ENCODE measurements at regions not wholly inside any gene's neighbourhood (a gene's known extent, or its start where the extent isn't known, plus 50 kb on each side); places are given as distances from the start of the nearest gene placed in this dataset.
"Not testable (repeated sequence)": the region's sequence is repeated elsewhere in the genome, so short reads cannot be mapped to it uniquely, and the experiment has no call there.

- no peak for DNase-seq (ENCODE audit: low spot score)
Observed at GRCh38 chr1:232344791-232345399, 285.0 kb downstream of the SIPA1L2 start.

- not testable (repeated sequence) for DNase-seq (ENCODE audit: low spot score)
Observed at GRCh38 chr1:232344186-232344585, 285.7 kb downstream of the SIPA1L2 start.

- DNase-seq (ENCODE audit: low spot score), result no peak
Observed at GRCh38 chr1:232340446-232340845, 289.5 kb downstream of the SIPA1L2 start.

- no peak for DNase-seq (ENCODE audit: low spot score)
Observed at GRCh38 chr1:232339073-232339472, 290.9 kb downstream of the SIPA1L2 start.

- no peak for DNase-seq (ENCODE audit: low spot score)
Observed at GRCh38 chr1:232335741-232336293, 294.1 kb downstream of the SIPA1L2 start.

GRCh38 chr1:232335261-232335660 is 294.7 kb downstream of the SIPA1L2 start:
- DNase-seq (ENCODE audit: low spot score), result no peak

- DNase-seq (ENCODE audit: low spot score), result no peak
Observed at GRCh38 chr1:232334811-232335210, 295.1 kb downstream of the SIPA1L2 start.

- no peak for DNase-seq (ENCODE audit: low spot score)
Observed at GRCh38 chr1:232334246-232334645, 295.7 kb downstream of the SIPA1L2 start.

GRCh38 chr1:232333419-232333767 is 296.5 kb downstream of the SIPA1L2 start:
- no peak for DNase-seq (ENCODE audit: low spot score)

GRCh38 chr1:232332710-232333418 is 297.1 kb downstream of the SIPA1L2 start:
- DNase-seq (ENCODE audit: low spot score), result not testable (repeated sequence)

- no peak for DNase-seq (ENCODE audit: low spot score)
Observed at GRCh38 chr1:232329103-232329813, 300.7 kb downstream of the SIPA1L2 start.

- no peak for DNase-seq (ENCODE audit: low spot score)
Observed at GRCh38 chr1:232328486-232329102, 301.3 kb downstream of the SIPA1L2 start.

- DNase-seq (ENCODE audit: low spot score), result no peak
Observed at GRCh38 chr1:232327899-232328298, 302.0 kb downstream of the SIPA1L2 start.

GRCh38 chr1:232327269-232327668 is 302.7 kb downstream of the SIPA1L2 start:
- no peak for DNase-seq (ENCODE audit: low spot score)

GRCh38 chr1:232322162-232322734 is 307.7 kb downstream of the SIPA1L2 start:
- no peak for DNase-seq (ENCODE audit: low spot score)

GRCh38 chr1:232319518-232320210 is 310.3 kb downstream of the SIPA1L2 start:
- DNase-seq (ENCODE audit: low spot score), result no peak

GRCh38 chr1:232319072-232319471 is 310.9 kb downstream of the SIPA1L2 start:
- no peak for DNase-seq (ENCODE audit: low spot score)

- DNase-seq (ENCODE audit: low spot score), result no peak
Observed at GRCh38 chr1:232318143-232318542, 311.8 kb downstream of the SIPA1L2 start.

GRCh38 chr1:232317350-232317749 is 312.6 kb downstream of the SIPA1L2 start:
- no peak for DNase-seq (ENCODE audit: low spot score)

- DNase-seq (ENCODE audit: low spot score), result no peak
Observed at GRCh38 chr1:232316864-232317263, 313.1 kb downstream of the SIPA1L2 start.

- not testable (repeated sequence) for DNase-seq (ENCODE audit: low spot score)
Observed at GRCh38 chr1:232313876-232314275, 316.1 kb downstream of the SIPA1L2 start.

GRCh38 chr1:232310541-232310940 is 319.4 kb downstream of the SIPA1L2 start:
- DNase-seq (ENCODE audit: low spot score), result no peak

Measured in CD4-positive, alpha-beta T cell treated with Interleukin-15 for 4 hours (primary cell).